ENCODE measurements at regions not wholly inside any gene's neighbourhood (a gene's known extent, or its start where the extent isn't known, plus 50 kb on each side); places are given as distances from the start of the nearest gene placed in this dataset.

DNA sequence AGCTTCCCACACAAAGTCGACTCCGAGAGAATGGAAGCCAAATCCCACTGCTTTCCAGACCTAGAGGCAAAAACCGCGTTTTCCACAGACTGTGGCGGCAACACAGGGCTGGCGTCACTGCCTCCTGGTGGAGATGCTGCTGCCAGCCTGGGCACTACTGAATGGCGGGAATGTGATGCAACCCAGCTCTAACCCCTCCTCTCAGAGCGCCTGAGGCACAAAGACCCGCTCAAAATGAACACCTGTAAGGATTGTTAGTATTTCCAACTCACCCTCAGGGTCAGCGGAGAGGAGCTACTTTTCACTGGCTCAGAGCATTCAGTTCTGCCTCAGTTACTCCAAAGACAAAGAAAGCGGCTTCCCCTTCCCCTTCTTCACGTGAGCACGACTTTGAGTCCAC is 548.0 kb upstream of the SALL3 start:
- TF ChIP-seq POLR2A (IDR thresholded peaks at IDR 0.05), result no peak
- TF ChIP-seq, protein P1, sequence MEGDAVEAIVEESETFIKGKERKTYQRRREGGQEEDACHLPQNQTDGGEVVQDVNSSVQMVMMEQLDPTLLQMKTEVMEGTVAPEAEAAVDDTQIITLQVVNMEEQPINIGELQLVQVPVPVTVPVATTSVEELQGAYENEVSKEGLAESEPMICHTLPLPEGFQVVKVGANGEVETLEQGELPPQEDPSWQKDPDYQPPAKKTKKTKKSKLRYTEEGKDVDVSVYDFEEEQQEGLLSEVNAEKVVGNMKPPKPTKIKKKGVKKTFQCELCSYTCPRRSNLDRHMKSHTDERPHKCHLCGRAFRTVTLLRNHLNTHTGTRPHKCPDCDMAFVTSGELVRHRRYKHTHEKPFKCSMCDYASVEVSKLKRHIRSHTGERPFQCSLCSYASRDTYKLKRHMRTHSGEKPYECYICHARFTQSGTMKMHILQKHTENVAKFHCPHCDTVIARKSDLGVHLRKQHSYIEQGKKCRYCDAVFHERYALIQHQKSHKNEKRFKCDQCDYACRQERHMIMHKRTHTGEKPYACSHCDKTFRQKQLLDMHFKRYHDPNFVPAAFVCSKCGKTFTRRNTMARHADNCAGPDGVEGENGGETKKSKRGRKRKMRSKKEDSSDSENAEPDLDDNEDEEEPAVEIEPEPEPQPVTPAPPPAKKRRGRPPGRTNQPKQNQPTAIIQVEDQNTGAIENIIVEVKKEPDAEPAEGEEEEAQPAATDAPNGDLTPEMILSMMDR (IDR thresholded peaks at IDR 0.05), result no peak
